Mesenchymal stem cell (in vitro differentiated cells and primary cell): ENCODE measurements at regions not wholly inside any gene's neighbourhood (a gene's known extent, or its start where the extent isn't known, plus 50 kb on each side); places are given as distances from the start of the nearest gene placed in this dataset.
"Not testable (repeated sequence)": the region's sequence is repeated elsewhere in the genome, so short reads cannot be mapped to it uniquely, and the experiment has no call there.

Experiments used
- DNase-seq: peaks from one replicate; pipeline ENCODE4 v3.0.0-alpha.2; 2013
- H2AFZ ChIP-seq: one replicate; pipeline ENCODE4 v1.6.1; 2013; ENCODE audit warnings: low read depth, mild to moderate bottlenecking, control low read depth, inconsistent platforms, low read length, moderate library complexity
- H2AK5ac ChIP-seq: 2 replicates; pipeline ENCODE4 v1.6.1; 2013; ENCODE audit warnings: low read length, moderate library complexity, mild to moderate bottlenecking, inconsistent platforms; ENCODE audit not compliant: severe bottlenecking
- H2BK120ac ChIP-seq: one replicate; pipeline ENCODE4 v1.6.1; 2013; ENCODE audit warnings: low read depth, mild to moderate bottlenecking, inconsistent platforms, low read length, moderate library complexity
- H2BK12ac ChIP-seq, 2 experiments: one replicate each; pipeline ENCODE4 v1.6.1; 2013; ENCODE audit warnings: inconsistent platforms in 2 of 2, low read length in 2 of 2, mild to moderate bottlenecking in 2 of 2, moderate library complexity in 2 of 2, control low read depth in 1 of 2
- H2BK15ac ChIP-seq: one replicate; pipeline ENCODE4 v1.6.1; 2013; ENCODE audit warnings: mild to moderate bottlenecking, low read depth, inconsistent platforms; ENCODE audit not compliant: poor library complexity, severe bottlenecking
- H2BK5ac ChIP-seq: 2 replicates; pipeline ENCODE4 v1.6.1; 2013; ENCODE audit warnings: low read depth, mild to moderate bottlenecking, low read length, control low read depth, inconsistent platforms; ENCODE audit not compliant: poor library complexity, severe bottlenecking
- H3K14ac ChIP-seq, 2 experiments: one replicate each; pipeline ENCODE4 v1.6.1; 2013; ENCODE audit warnings: inconsistent platforms in 2 of 2, low read length in 2 of 2, control low read depth in 1 of 2, mild to moderate bottlenecking in 1 of 2, moderate library complexity in 1 of 2
- H3K18ac ChIP-seq, 2 experiments: one replicate each; pipeline ENCODE4 v1.6.1; 2013; ENCODE audit warnings: inconsistent platforms in 2 of 2, low read length in 2 of 2, control low read depth in 1 of 2, low read depth in 1 of 2, mild to moderate bottlenecking in 1 of 2
- H3K23ac ChIP-seq, 2 experiments: one replicate each; pipeline ENCODE4 v1.6.1; 2013; ENCODE audit warnings: inconsistent platforms in 2 of 2, low read length in 2 of 2, mild to moderate bottlenecking in 2 of 2, moderate library complexity in 2 of 2, control low read depth in 1 of 2
- H3K27ac ChIP-seq: 2 replicates; pipeline ENCODE4 v1.5.1; 2013; ENCODE audit warnings: mild to moderate bottlenecking, moderate library complexity, low read length, control low read depth, inconsistent platforms; ENCODE audit not compliant: poor library complexity, severe bottlenecking
- H3K27me3 ChIP-seq, 2 experiments: 2 replicates each; pipeline versions ENCODE4 v1.6.1 to v1.7.0; 2013; ENCODE audit warnings: low read length in 2 of 2, mild to moderate bottlenecking in 2 of 2, moderate library complexity in 2 of 2, control low read depth in 1 of 2, inconsistent platforms in 1 of 2; ENCODE audit not compliant: control insufficient read depth in 1 of 2, insufficient read depth in 1 of 2
- H3K36me3 ChIP-seq, 2 experiments: 2 replicates each; pipeline versions ENCODE4 v1.6.1 to v1.7.0; 2013; ENCODE audit warnings: low read length in 2 of 2, control low read depth in 1 of 2, inconsistent platforms in 1 of 2, low read depth in 1 of 2, mild to moderate bottlenecking in 1 of 2; ENCODE audit not compliant: insufficient read depth in 2 of 2, control insufficient read depth in 1 of 2
- H3K4ac ChIP-seq, 2 experiments: one replicate each; pipeline ENCODE4 v1.6.1; 2013; ENCODE audit warnings: inconsistent platforms in 2 of 2, low read length in 2 of 2, mild to moderate bottlenecking in 2 of 2, moderate library complexity in 2 of 2, control low read depth in 1 of 2, low read depth in 1 of 2
- H3K4me1 ChIP-seq: 2 replicates; pipeline ENCODE4 v1.6.1; 2013; ENCODE audit warnings: low read depth, low read length, control low read depth; ENCODE audit not compliant: control insufficient read depth, insufficient read depth
- H3K4me2 ChIP-seq: 2 replicates; pipeline ENCODE4 v1.6.1; 2013; ENCODE audit warnings: low read length, mild to moderate bottlenecking, inconsistent platforms; ENCODE audit not compliant: poor library complexity, severe bottlenecking
- H3K4me3 ChIP-seq, 2 experiments: 2 replicates each; pipeline versions ENCODE4 v1.5.1 to v1.7.0; 2013; ENCODE audit warnings: low read length in 2 of 2, mild to moderate bottlenecking in 2 of 2, control low read depth in 1 of 2, low read depth in 1 of 2; ENCODE audit not compliant: insufficient read depth in 1 of 2
- H3K79me1 ChIP-seq: replicated peaks from 2 replicates; pipeline ENCODE4 v1.6.1; 2013; ENCODE audit warnings: mild to moderate bottlenecking, control low read depth, low read length, inconsistent platforms; ENCODE audit not compliant: poor library complexity, severe bottlenecking
- H3K9ac ChIP-seq: 2 replicates; pipeline ENCODE4 v1.7.0; 2013; ENCODE audit warnings: mild to moderate bottlenecking, low read length, moderate library complexity
- H3K9me3 ChIP-seq: 2 replicates; pipeline ENCODE4 v1.7.0; 2013; ENCODE audit warnings: mild to moderate bottlenecking, low read length; ENCODE audit not compliant: control insufficient read depth
- H4K8ac ChIP-seq: one replicate; pipeline ENCODE4 v1.6.1; 2013; ENCODE audit warnings: inconsistent platforms, mild to moderate bottlenecking, low read length, moderate library complexity
- H4K91ac ChIP-seq: one replicate; pipeline ENCODE4 v1.6.1; 2013; ENCODE audit warnings: mild to moderate bottlenecking, low read length, inconsistent platforms
- WGBS: methylation state at CpG from one replicate; pipeline ENCODE4 v1.1.7; 2013; ENCODE audit warnings: mixed read lengths; 5-methylcytosine and 5-hydroxymethylcytosine counted together

- H3K23ac ChIP-seq, H3K79me1 ChIP-seq, H3K14ac ChIP-seq, H2BK12ac ChIP-seq, H4K91ac ChIP-seq, H2AFZ ChIP-seq, H3K4me1 ChIP-seq, H3K36me3 ChIP-seq, H3K18ac ChIP-seq, H4K8ac ChIP-seq, H3K4me3 ChIP-seq, DNase-seq, H3K4me2 ChIP-seq, H2AK5ac ChIP-seq, H3K27ac ChIP-seq, H3K9ac ChIP-seq, H2BK5ac ChIP-seq, H3K9me3 ChIP-seq, H3K4ac ChIP-seq, H2BK15ac ChIP-seq, H3K27me3 ChIP-seq, H2BK120ac ChIP-seq: not testable (repeated sequence)
- 50% methylated on average over 1 of the region's 1 CpG for WGBS
Measured at GRCh38 chr10:109809954-109810353, 113.4 kb downstream of the XPNPEP1 start.

DNA sequence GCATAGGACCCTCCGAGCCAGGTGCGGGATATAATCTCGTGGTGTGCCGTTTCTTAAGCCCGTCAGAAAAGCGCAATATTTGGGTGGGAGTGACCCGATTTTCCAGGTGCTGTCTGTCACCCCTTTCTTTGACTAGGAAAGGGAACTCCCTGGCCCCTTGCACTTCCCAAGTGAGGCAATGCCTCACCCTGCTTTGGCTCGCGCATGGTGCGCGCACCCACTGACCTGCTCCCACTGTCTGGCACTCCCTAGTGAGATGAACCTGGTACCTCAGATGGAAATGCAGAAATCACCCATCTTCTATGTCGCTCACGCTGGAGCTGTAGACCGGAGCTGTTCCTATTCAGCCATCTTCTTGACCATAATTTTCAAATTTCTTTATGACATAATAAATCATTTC, 122.1 kb downstream of the XPNPEP1 start:
- not testable (repeated sequence) for H2AFZ ChIP-seq, H3K27me3 ChIP-seq, H2AK5ac ChIP-seq, H2BK15ac ChIP-seq, H3K4me3 ChIP-seq, H3K18ac ChIP-seq, H3K4me2 ChIP-seq, H4K8ac ChIP-seq, H3K36me3 ChIP-seq, H2BK5ac ChIP-seq, H4K91ac ChIP-seq, H2BK12ac ChIP-seq, H3K79me1 ChIP-seq, H3K4ac ChIP-seq, H3K14ac ChIP-seq, DNase-seq, H3K4me1 ChIP-seq, H3K23ac ChIP-seq, H2BK120ac ChIP-seq, H3K27ac ChIP-seq, H3K9ac ChIP-seq
- WGBS = 99% methylated on average over 12 of the region's 14 CpGs
- H3K9me3 ChIP-seq = peaks cover 10% of the 10 kb centered on the region

- Histone ChIP-seq H3K27me3 (no peaks in the 10 kb centered on the region), H3K9me3 (no peaks in the 10 kb centered on the region)
- WGBS = 91% methylated on average over 4 of the region's 4 CpGs
Measured at GRCh38 chr10:109790647-109791046, 132.7 kb downstream of the XPNPEP1 start.

DNA sequence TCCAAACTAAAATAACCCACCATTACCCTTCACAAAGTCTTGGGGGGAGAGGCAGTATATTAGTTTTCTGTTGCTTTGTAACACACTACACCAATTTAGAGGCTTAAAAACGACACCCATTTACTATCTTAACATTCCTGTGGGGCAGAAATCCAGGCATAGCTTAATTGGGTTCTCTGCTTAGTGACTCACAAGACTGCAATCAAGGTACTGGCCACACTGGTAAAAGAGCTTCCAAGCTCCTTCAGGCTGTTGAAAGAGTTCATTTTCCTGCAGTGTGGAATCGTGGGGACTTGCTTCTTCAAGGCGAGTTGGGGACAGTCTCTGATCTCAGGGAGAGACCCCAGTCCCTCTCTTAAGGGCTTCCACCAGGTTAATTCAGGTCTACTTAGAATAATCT, 139.1 kb downstream of the XPNPEP1 start:
- peaks cover 0 to 5% of the 10 kb centered on the region in 2 experiments for H3K27me3 ChIP-seq
- no peak overlapping the region for H3K23ac ChIP-seq
- H3K79me1 ChIP-seq = no peaks in the 10 kb centered on the region
- H2BK15ac ChIP-seq = no peak overlapping the region
- no peak overlapping the region for H3K27ac ChIP-seq
- H3K14ac ChIP-seq = no peak overlapping the region
- H2BK12ac ChIP-seq = no peak overlapping the region
- no peaks in the 10 kb centered on the region for H3K4me1 ChIP-seq
- DNase-seq = no peak
- no peak overlapping the region for H3K18ac ChIP-seq
- no peak overlapping the region for H2BK5ac ChIP-seq
- H3K9ac ChIP-seq = no peak overlapping the region
- WGBS = 48% methylated on average over 3 of the region's 3 CpGs
- H3K4ac ChIP-seq = no peak overlapping the region
- H2AK5ac ChIP-seq = no peak overlapping the region
- H3K4me3 ChIP-seq = no peak overlapping the region
- H4K8ac ChIP-seq = no peak overlapping the region
- H4K91ac ChIP-seq = no peak overlapping the region
- H3K4me2 ChIP-seq = no peak overlapping the region
- H2AFZ ChIP-seq = no peak overlapping the region
- no peaks in the 10 kb centered on the region for H3K36me3 ChIP-seq
- H2BK120ac ChIP-seq = no peak overlapping the region
- no peaks in the 10 kb centered on the region for H3K9me3 ChIP-seq

More at GRCh38 chr10:109790647-109791046, 132.7 kb downstream of the XPNPEP1 start:
- no peak overlapping the region for H3K18ac ChIP-seq
- no peak overlapping the region for H2BK5ac ChIP-seq
- no peaks in the 10 kb centered on the region for H3K79me1 ChIP-seq
- H3K9ac ChIP-seq = no peak overlapping the region
- H3K14ac ChIP-seq = no peak overlapping the region
- H3K4ac ChIP-seq = no peak overlapping the region
- DNase-seq = no peak
- no peak overlapping the region for H3K27ac ChIP-seq
- H2BK120ac ChIP-seq = no peak overlapping the region
- H4K8ac ChIP-seq = no peak overlapping the region
- H3K4me2 ChIP-seq = no peak overlapping the region
- H2AFZ ChIP-seq = no peak overlapping the region
- H3K23ac ChIP-seq = no peak overlapping the region
- H4K91ac ChIP-seq = no peak overlapping the region
- H2BK15ac ChIP-seq = no peak overlapping the region
- no peaks in the 10 kb centered on the region for H3K36me3 ChIP-seq
- H3K4me1 ChIP-seq = no peaks in the 10 kb centered on the region
- no peak overlapping the region for H2AK5ac ChIP-seq
- H3K4me3 ChIP-seq = no peak overlapping the region
- H2BK12ac ChIP-seq = no peak overlapping the region
